ENCODE measurements at regions not wholly inside any gene's neighbourhood (a gene's known extent, or its start where the extent isn't known, plus 50 kb on each side); places are given as distances from the start of the nearest gene placed in this dataset.

GRCh38 chr6:74780831-74781230 lies 425.0 kb downstream of the COL12A1 start:
- TF ChIP-seq MXI1 (conservative IDR thresholded peaks at IDR 0.05; ENCODE audit: poor library complexity, severe bottlenecking) (no peak), RAD21 (conservative IDR thresholded peaks at IDR 0.05) (no peak), CTCF (IDR thresholded peaks at IDR 0.05; ENCODE audit: poor library complexity, severe bottlenecking) (no peak)

All from neural cell (in vitro differentiated cells).